HEK293 (cell line): ENCODE measurements at regions not wholly inside any gene's neighbourhood (a gene's known extent, or its start where the extent isn't known, plus 50 kb on each side); places are given as distances from the start of the nearest gene placed in this dataset.

Experiments used
- CTCF ChIA-PET: fragments of 350-600 bp; formaldehyde crosslinking; extraction: SDS; loops from one replicate; lab custom pipeline; 2021; ENCODE audit warnings: antibody characterized with exemption; lab: Yijun Ruan, JAX
- POLR2A ChIA-PET: fragments of 300-600 bp; formaldehyde crosslinking; extraction: SDS; loops from one replicate; lab custom pipeline; 2020; ENCODE audit warnings: antibody characterized with exemption, inconsistent platforms; lab: Yijun Ruan, JAX
- H3K27ac ChIP-seq: fragments of 200-500 bp; sonication (Bioruptor generic); 2 replicates; pipeline ENCODE4 v1.5.1; 2014; ENCODE audit warnings: low read depth, low read length, control low read depth, inconsistent platforms; ENCODE audit errors: extremely low read depth
- H3K36me3 ChIP-seq, 2 experiments: fragments of 200-500 bp in 1 of 2; sonication (Bioruptor generic) in 1 of 2; 1 replicate in 1 of 2; 2 replicates in 1 of 2; pipeline ENCODE4 v1.5.1; 2014 to 2017; ENCODE audit warnings: inconsistent platforms in 2 of 2, low read length in 2 of 2; ENCODE audit not compliant: control insufficient read depth in 2 of 2, insufficient read depth in 1 of 2
- H3K4me1 ChIP-seq: fragments of 200-500 bp; sonication (Bioruptor generic); 2 replicates; pipeline ENCODE4 v1.5.1; 2014; ENCODE audit warnings: mild to moderate bottlenecking, low read length, inconsistent platforms; ENCODE audit not compliant: control insufficient read depth, insufficient read depth
- H3K4me3 ChIP-seq: 2 replicates; pipeline ENCODE4 v1.5.1; 2011; ENCODE audit warnings: low read depth, mild to moderate bottlenecking, control low read depth, low read length, moderate library complexity
- H3K9me3 ChIP-seq: fragments of 200-500 bp; sonication (Bioruptor generic); 2 replicates; pipeline ENCODE4 v1.5.1; 2014; ENCODE audit warnings: low read depth, low read length, inconsistent platforms; ENCODE audit not compliant: control insufficient read depth, insufficient read depth
- BCL6B ChIP-seq: fragments of 450-650 bp; formaldehyde crosslinking; IDR thresholded peaks from 2 replicates; pipeline ENCODE4 v1.5.1; 2017; ENCODE audit warnings: missing biosample characterization, missing genetic modification characterization
- GLIS2 ChIP-seq: fragments of 450-650 bp; formaldehyde crosslinking; IDR thresholded peaks from 2 replicates; pipeline ENCODE4 v1.5.1; 2016; ENCODE audit warnings: missing biosample characterization, missing genetic modification characterization
- PRDM2 ChIP-seq: fragments of 450-650 bp; formaldehyde crosslinking; IDR thresholded peaks from 2 replicates; pipeline ENCODE4 v1.5.1; 2016; ENCODE audit warnings: missing biosample characterization, missing genetic modification characterization, borderline replicate concordance
- TRIM28 ChIP-seq: IDR thresholded peaks from 2 replicates; pipeline ENCODE4 v1.6.1; 2011; ENCODE audit warnings: low read length, control low read depth, borderline replicate concordance
- ZBTB10 ChIP-seq: fragments of 450-650 bp; formaldehyde crosslinking; IDR thresholded peaks from 2 replicates; pipeline ENCODE4 v1.5.1; 2016; ENCODE audit warnings: missing biosample characterization, missing genetic modification characterization
- ZFHX2 ChIP-seq: fragments of 450-650 bp; formaldehyde crosslinking; conservative IDR thresholded peaks from 2 replicates; pipeline ENCODE4 v1.5.1; 2016; ENCODE audit warnings: missing biosample characterization, missing genetic modification characterization
- ZFP41 ChIP-seq: fragments of 450-650 bp; formaldehyde crosslinking; IDR thresholded peaks from 2 replicates; pipeline ENCODE4 v1.5.1; 2016; ENCODE audit warnings: missing biosample characterization, missing genetic modification characterization, borderline replicate concordance
- ZNF138 ChIP-seq: fragments of 450-650 bp; formaldehyde crosslinking; IDR thresholded peaks from 2 replicates; pipeline ENCODE4 v1.5.1; 2016; ENCODE audit warnings: missing biosample characterization, missing genetic modification characterization, borderline replicate concordance
- ZNF157 ChIP-seq: fragments of 450-650 bp; formaldehyde crosslinking; IDR thresholded peaks from 2 replicates; pipeline ENCODE4 v1.5.1; 2016; ENCODE audit warnings: missing biosample characterization, missing genetic modification characterization
- ZNF174 ChIP-seq: fragments of 450-650 bp; formaldehyde crosslinking; IDR thresholded peaks from 2 replicates; pipeline ENCODE4 v1.5.0; 2017; ENCODE audit warnings: missing biosample characterization, mild to moderate bottlenecking, missing genetic modification characterization
- ZNF211 ChIP-seq: fragments of 450-650 bp; formaldehyde crosslinking; IDR thresholded peaks from 2 replicates; pipeline ENCODE4 v1.5.1; 2016; ENCODE audit warnings: low read depth, missing biosample characterization, missing genetic modification characterization
- ZNF239 ChIP-seq: fragments of 450-650 bp; formaldehyde crosslinking; IDR thresholded peaks from 2 replicates; pipeline ENCODE4 v1.5.1; 2016; ENCODE audit warnings: missing biosample characterization, missing genetic modification characterization
- ZNF394 ChIP-seq: fragments of 450-650 bp; formaldehyde crosslinking; IDR thresholded peaks from 2 replicates; pipeline ENCODE4 v1.5.1; 2016; ENCODE audit warnings: missing biosample characterization, missing genetic modification characterization, mild to moderate bottlenecking, moderate library complexity, borderline replicate concordance
- ZNF433 ChIP-seq: fragments of 450-650 bp; formaldehyde crosslinking; IDR thresholded peaks from 2 replicates; pipeline ENCODE4 v1.5.1; 2016; ENCODE audit warnings: missing biosample characterization, missing genetic modification characterization, low read depth
- ZNF473 ChIP-seq: fragments of 450-650 bp; formaldehyde crosslinking; IDR thresholded peaks from 2 replicates; pipeline ENCODE4 v1.5.1; 2017; ENCODE audit warnings: missing biosample characterization, missing genetic modification characterization
- ZNF548 ChIP-seq: fragments of 450-650 bp; formaldehyde crosslinking; IDR thresholded peaks from 2 replicates; pipeline ENCODE4 v1.5.1; 2016; ENCODE audit warnings: missing biosample characterization, missing genetic modification characterization
- ZNF558 ChIP-seq: fragments of 450-650 bp; formaldehyde crosslinking; IDR thresholded peaks from 2 replicates; pipeline ENCODE4 v1.5.1; 2016; ENCODE audit warnings: missing biosample characterization, missing genetic modification characterization
- ZNF580 ChIP-seq: fragments of 450-650 bp; formaldehyde crosslinking; IDR thresholded peaks from 2 replicates; pipeline ENCODE4 v1.5.1; 2016; ENCODE audit warnings: missing biosample characterization, missing genetic modification characterization
- ZNF621 ChIP-seq: fragments of 450-650 bp; formaldehyde crosslinking; IDR thresholded peaks from 2 replicates; pipeline ENCODE4 v1.5.1; 2017; ENCODE audit warnings: missing biosample characterization, missing genetic modification characterization
- ZNF660 ChIP-seq: fragments of 450-650 bp; IDR thresholded peaks from 2 replicates; pipeline ENCODE4 v1.5.1; 2018; ENCODE audit warnings: missing biosample characterization, mild to moderate bottlenecking, missing genetic modification characterization
- ZNF768 ChIP-seq: fragments of 450-650 bp; formaldehyde crosslinking; IDR thresholded peaks from 2 replicates; pipeline ENCODE4 v1.5.1; 2018; ENCODE audit warnings: missing biosample characterization, mild to moderate bottlenecking, missing genetic modification characterization
- ZXDB ChIP-seq: fragments of 450-650 bp; formaldehyde crosslinking; IDR thresholded peaks from 2 replicates; pipeline ENCODE4 v1.5.1; 2016; ENCODE audit warnings: missing biosample characterization, missing genetic modification characterization

GRCh38 chr15:46879032-46879770 is 838.1 kb upstream of the SEMA6D start:
- H3K27ac ChIP-seq = no peak overlapping the region
- no peak overlapping the region for H3K4me3 ChIP-seq
- H3K4me1 ChIP-seq = no peaks in the 10 kb centered on the region
- ChIA-PET CTCF (no interaction called here), POLR2A (no interaction called here)
- no peaks in the 10 kb centered on the region for H3K9me3 ChIP-seq
- TF ChIP-seq ZNF174 (tag by site-specific recombination) = no peak
- TF ChIP-seq ZFP41 (tag by site-specific recombination) = no peak
- TF ChIP-seq GLIS2 (tag by site-specific recombination) = no peak
- no peak for TF ChIP-seq ZNF433 (tag by site-specific recombination)
- TF ChIP-seq ZNF548 (tag by site-specific recombination) = no peak
- TF ChIP-seq ZNF473 (tag by site-specific recombination) = no peak
- no peak for TF ChIP-seq ZXDB (tag by site-specific recombination)
- TF ChIP-seq ZNF138 = no peak
- no peak for TF ChIP-seq ZFHX2 (tag by site-specific recombination)
- no peak for TF ChIP-seq ZBTB10 (tag by site-specific recombination)
- TF ChIP-seq ZNF239 (tag by site-specific recombination) = no peak
- TF ChIP-seq ZNF157 = no peak
- no peak for TF ChIP-seq ZNF580 (tag by site-specific recombination)
- TF ChIP-seq ZNF558 (tag by site-specific recombination) = no peak
- no peak for TF ChIP-seq BCL6B (tag by site-specific recombination)
- no peak for TF ChIP-seq ZNF211 (tag by site-specific recombination)
- H3K36me3 ChIP-seq = no peaks in the 10 kb centered on the region

- Histone ChIP-seq H3K36me3 (no peaks in the 10 kb centered on the region), H3K9me3 (no peaks in the 10 kb centered on the region), H3K4me3 (no peak overlapping the region), H3K27ac (no peak overlapping the region), H3K4me1 (no peaks in the 10 kb centered on the region)
- POLR2A ChIA-PET = no interaction called here
- CTCF ChIA-PET = interaction anchor here (0.7 kb wide), 1 partner anchor 827 kb away, joined by 5 read pairs; no protein-coding TSS in a partner anchor
- no peak for TF ChIP-seq TRIM28
- no peak for TF ChIP-seq ZNF660
- no peak for TF ChIP-seq ZNF768
- no peak for TF ChIP-seq ZNF558 (tag by site-specific recombination)
- TF ChIP-seq ZNF394 = no peak
- TF ChIP-seq PRDM2 (tag by site-specific recombination) = no peak
- TF ChIP-seq ZBTB10 (tag by site-specific recombination) = no peak
- no peak for TF ChIP-seq ZNF621 (tag by site-specific recombination)
Measured at GRCh38 chr15:46880791-46881190, 836.5 kb upstream of the SEMA6D start.
